DMS53 (cell line): ENCODE measurements at regions not wholly inside any gene's neighbourhood (a gene's known extent, or its start where the extent isn't known, plus 50 kb on each side); places are given as distances from the start of the nearest gene placed in this dataset.
"Not testable (repeated sequence)": the region's sequence is repeated elsewhere in the genome, so short reads cannot be mapped to it uniquely, and the experiment has no call there.

Experiments used
- DNase-seq: peaks from one replicate; lab custom pipeline; 2025; lab: John Stamatoyannopoulos, UW

DNA sequence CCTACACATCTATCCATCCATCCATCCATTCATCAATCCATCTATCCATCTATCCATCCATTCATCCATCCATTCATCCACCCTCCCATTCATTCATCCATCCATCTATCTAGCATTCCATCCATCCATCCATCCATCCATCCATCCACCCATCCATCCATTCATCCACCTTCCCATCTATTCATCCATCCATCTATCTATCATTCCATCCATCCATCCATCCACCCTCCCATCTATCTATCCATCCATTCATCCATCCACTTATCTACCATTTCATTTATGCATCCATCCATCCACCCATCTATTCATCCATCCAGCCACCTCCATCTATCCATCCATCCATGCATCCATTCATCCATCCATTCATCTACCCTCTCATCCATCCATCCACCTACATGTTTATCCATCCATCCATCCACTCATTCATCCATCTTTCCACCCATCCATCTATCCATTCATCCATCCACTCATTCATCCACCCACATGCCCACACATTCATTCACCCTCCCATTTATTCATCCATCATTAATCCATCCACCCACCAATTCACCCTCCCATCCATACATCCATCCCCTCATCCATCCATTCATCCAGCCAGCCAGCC is 258.5 kb downstream of the CRLF2 start:
- no peak for DNase-seq

DNA sequence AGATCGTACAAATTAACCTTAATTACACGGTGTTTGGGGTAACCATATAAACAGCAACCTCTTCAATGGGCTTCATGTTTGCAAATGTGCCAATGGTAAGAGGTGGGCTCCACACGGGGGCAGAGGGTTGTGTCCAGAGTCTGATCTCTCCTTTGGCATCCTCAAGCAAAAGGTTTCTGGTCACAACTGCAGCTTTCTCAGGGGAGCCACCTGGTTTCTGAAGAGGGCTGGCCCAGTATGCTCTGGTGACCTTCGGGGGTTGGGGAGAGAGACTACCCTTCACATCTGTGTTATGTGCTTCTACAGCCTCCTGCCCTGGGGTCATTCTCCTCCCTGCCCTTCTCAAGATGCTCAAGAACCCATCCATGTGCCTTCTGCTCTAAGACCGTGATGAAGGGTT is 259.6 kb downstream of the CRLF2 start:
- DNase-seq: no peak

DNA sequence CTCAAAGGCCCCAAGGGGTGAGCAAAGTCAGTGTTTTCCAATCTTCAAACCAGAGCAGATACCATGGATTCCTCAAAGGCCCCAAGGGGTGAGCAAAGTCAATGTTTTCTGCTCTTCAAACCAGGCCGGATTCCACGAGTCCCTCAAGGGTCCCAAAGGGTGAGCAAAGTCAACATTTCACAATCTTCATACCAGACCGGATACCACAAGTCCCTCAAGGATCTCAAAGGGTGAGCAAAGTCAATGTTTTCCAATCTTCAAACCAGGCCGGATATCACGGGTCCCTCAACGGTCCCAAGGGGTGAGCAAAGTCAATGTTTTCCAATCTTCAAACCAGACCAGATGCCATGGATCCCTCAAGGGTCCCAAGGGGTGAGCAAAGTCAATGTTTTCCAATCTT is 265.2 kb downstream of the CRLF2 start:
- DNase-seq: not testable (repeated sequence)

DNA sequence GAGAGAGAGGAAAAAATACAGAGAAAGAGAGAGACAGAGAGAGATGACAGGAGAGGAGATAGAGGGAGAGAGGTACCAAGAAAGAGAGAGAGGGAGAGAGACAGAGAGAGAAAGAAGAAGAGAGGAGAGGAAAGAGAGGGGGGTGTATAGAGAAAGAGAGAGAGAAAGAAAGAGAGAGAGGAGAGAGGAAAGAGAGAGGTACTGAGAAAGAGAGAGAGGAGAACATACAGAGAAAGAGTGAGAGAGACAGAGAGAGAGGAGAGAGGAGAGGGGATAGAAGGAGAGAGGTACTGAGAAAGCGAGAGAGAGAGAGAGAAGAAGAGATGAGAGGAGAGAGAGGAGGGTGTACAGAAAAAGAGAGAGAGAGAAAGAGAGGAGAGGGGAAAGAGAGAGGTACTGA is 269.4 kb downstream of the CRLF2 start:
- DNase-seq: no peak

DNA sequence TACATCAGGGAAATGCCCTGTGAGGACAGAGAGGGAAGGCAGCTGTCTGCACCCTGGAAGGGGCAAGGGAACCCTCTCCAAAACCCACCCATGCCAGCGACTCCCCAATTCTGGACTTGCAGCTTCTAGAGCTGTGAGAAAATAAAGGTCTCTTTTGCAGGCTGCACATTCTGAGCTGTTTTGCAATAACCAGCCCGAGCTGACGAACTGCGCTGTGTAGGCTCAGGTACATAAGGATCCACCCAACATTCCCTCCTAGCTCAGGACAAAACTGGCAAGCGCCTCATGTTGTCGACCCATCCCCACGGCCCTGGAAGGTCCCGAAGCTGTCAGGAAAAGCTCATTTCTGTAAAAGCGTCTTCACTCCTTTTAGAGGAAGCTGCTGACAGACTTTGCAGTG is 271.8 kb downstream of the CRLF2 start:
- DNase-seq: no peak

DNA sequence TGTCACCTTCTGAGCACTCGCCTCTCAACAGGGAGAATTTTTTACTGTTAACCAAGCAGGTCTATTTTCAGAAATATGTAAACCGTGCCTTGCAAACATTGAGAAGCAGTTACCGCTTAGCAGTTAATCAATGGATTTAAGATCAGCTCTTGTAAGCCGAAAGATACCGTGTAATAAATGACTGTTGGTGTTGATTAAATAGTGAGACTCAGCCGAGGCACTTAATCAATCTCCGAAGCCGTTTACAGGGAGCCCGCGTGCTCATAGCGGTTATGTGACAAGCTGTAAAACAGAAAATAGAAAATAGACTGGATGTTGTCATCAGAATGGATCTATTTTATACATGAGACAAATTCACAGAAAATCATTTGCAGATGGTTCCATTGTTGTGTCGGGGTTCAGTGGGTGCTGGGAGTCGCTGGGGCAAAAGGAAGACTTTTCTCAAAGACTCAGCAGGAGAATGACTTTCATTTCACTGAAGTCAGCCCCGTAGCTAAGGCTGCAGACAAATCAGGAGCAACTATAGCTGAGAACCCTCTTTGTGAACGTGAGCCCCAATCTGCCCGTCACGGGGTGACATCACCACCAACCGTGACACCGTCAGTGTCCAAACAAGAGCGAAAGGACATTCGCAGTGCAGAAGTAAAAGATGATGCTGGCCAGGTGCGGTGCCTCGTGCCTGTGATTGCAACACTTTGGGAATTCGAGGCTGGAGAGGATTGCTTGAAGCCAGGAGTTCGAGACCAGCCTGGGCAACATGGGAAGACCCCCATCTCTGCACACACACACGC is 275.3 kb downstream of the CRLF2 start:
- DNase-seq: no peak

DNA sequence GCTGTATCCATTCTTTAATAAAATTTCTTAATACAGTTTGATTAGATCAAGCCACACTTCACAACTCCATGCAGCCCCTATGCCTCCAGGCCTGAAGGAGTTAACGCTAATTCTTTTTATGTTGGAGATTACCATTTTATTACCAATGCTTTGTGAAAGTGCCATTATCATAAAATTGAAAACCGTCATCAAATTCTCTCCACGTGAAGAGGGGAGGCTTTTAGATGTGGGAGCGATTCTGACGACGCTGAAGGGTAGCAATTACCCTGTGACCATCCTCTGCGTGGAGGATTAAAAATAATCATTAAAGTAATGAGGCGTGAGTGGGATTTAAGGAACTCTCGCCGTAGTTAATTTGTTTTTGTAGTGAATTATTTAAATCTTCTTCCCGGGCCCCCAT is 278.8 kb downstream of the CRLF2 start:
- no peak for DNase-seq

DNA sequence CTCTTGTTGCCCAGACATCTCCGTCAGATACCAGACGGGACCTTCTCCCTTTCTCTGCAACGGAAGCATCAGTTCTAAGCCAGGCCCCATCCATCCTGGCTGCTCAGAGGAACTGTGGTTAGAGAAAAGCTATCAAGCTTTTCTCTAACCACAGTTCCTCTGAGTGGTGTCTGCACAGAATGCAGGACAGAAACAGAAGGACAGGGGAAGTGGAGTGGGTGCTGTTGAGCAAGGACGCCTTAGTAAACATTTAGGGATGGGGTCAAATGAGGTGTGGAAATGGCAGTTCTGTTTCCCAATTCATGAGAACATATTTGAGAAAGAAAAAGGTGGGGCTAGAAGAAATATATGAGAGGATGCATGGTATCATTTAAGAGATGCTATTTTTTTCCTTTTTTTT is 283.8 kb downstream of the CRLF2 start:
- DNase-seq: no peak

DNA sequence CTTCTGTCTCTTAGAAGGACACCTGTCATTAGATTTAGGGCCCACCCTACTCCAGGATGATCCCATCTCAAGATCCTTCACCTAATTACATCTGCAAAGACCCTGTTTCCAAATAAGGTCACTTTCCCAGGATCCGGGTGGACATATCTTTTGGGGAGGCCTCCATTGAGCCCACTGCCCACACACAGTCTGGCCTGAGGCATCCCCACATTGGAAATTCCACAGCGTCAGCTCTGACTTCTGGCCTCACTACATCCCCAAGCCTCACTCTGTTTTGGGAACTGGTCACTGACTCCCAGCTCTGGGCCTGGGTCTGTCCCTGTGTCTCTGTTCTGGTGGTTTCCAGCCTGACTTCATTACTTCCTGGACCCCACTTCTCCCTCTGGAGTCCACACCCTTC is 285.5 kb downstream of the CRLF2 start:
- no peak for DNase-seq

DNA sequence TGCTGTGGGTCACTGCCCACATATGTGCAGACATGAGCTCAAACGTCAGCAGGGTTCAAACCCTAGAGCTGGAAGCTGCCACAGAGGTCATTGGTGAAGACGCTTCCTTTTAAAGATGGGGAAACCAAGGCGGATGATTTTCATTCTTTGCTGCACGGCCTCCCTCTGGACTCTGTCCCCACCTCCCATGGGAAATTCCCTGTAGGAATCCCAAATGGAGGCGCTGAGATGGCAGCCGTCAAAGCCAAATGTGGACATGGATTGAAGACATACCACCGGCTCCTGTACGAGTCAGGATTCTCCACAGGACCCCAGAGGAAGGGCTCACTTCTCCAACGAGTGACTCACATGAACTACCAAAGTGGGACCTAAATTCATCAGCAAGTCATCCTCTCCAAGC is 286.4 kb downstream of the CRLF2 start:
- DNase-seq: no peak

DNA sequence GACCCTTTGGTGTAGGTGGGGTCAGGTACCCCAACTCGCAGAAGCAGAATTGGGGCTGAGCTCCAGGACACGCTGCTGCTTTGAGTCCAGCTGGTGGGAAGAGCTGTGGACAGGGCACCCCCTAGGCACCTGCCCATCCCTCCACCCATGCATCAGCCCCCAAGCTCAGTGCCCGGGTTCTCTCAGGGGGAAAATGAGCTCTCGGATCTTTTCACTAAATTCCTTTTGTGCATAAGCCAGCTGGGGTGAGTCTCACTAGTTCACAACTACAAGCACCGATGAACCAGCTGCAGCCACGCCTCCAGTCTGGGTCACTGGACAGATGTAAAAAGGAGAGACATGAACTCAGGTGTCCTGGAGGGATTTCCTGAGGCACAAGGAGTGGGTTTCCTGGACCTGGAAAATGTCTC is 286.8 kb downstream of the CRLF2 start:
- DNase-seq: no peak

DNA sequence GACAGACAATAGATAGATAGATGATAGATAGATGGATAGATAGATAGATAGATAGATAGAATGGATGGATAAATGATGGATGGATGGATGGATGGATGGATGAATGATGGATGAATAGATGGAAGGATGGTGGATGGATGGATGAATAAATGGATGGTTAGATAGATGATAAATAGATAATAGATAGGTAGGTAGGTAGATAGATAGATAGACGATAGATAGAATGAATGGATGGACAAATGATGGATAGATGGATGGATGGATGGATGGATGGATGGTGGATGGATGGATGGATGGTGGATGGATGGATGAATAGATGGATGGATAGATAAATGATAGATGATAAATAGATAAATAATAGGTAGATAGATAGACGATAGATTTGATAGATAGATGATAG is 287.4 kb downstream of the CRLF2 start:
- no peak for DNase-seq

DNA sequence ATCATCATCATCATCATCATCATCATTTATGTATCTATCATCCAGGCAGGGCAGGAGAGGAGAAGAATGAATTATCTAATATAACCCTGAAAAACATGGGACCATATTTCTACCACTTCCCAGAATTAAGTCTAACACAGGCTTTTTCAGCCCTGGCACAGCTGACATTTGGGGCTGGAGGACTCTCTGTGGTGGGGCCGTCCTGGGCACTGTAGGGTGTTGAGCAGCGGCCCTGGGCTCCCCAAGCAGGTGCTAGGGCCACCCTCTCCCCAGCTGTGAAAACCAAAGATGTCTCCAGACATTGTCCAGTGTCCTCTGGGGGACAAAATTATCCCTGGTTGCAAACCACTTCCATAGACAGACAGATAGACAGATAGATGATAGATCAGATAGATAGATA is 288.4 kb downstream of the CRLF2 start:
- no peak for DNase-seq

DNA sequence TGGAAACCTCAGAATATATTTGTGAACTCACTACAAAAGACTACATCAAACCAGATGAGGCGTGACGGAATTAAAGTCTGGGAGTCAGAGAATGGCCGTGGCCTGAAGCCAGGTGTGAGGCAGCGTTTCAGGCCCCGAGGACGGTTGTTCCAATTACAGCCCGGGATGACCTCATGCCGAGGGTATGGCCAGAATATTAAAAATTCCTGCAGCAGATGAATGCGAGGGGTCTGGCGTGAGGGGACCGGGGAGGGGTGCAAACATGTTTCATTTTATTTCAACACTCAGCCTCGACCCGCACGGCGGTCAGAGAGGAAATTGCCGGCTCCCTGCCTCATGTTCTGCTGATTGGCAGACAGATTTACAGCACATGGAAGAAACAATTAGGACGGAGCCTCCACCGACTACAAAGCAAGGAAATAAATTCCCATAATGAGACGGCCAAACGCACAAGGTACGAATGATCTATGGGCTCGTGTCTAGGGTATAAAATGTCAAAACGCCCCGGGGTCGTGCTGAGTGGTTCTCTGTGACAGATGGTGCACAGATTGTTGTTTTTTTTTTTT is 289.7 kb downstream of the SHOX start:
- DNase-seq: no peak

DNA sequence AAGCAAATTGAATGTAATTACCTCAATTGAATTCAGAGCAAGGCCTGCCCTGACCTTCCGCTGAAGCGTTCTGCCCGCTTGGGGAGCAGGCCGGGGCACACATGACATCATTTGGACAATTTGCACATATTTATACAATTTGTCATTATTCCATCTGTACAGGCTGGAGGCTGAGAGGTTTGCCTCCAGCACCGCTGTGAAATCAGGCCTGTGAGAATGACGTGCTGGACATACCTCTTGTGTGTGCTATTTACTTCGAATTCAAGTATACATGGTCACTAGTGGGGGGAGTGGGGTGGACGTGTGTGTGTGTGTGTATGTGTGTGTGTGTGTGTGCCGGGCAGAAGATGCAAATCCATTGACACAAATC is 285.6 kb downstream of the SHOX start:
- no peak for DNase-seq

DNA sequence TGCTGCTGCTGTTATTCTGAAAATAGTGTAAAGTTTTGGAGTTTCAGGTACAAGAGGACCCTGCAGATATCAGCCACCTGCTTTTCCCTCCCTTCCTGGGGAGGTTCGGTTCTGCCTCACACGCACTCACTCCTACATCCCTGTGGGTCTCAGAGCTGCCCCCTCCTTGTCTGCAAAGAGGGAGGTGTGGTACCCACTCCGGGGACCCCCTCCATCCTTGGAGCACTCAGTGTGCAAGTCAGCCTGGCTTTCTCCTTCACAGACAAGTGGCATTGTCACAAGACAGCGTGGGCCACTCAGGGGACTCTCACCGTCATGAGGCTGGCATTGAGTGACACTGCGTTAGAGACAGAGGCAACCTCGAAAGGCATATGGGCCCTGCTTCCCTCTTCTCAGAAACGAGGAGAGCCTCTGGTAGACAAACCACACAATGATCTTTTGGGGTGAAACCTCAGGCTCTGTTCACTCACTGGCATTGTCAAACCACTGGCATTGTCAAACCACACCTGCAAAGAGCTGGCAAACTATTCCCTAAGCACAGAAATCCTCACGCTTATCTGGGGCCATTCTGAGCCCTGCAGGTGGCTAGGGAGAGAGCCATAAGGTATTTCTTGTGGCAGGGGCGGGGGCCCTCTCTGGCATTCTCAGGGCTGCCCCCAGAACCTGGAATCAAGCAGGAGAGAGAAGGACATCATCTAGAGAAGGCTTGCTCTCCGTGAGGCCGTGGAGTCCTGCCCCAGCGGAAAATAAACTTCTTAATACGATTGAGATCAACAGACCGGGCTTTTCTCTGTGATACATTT is 285.0 kb downstream of the SHOX start:
- DNase-seq: no peak

DNA sequence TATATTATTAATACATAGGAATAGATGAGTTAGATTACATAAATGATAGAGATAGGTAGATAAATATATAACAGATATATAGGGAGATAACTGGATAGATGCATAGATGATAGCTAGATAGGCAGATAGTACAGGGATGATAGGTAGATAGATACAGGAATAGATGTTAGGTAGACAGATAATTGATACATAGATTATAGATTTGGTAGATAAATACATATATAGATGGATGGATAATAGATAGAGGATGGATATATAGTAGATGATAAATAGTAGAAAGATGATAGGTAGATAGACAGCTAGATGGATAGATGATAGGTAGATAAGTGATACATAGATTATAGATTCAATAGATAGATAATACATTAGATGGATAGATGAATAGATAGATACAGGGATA is 283.6 kb downstream of the SHOX start:
- DNase-seq: no peak

DNA sequence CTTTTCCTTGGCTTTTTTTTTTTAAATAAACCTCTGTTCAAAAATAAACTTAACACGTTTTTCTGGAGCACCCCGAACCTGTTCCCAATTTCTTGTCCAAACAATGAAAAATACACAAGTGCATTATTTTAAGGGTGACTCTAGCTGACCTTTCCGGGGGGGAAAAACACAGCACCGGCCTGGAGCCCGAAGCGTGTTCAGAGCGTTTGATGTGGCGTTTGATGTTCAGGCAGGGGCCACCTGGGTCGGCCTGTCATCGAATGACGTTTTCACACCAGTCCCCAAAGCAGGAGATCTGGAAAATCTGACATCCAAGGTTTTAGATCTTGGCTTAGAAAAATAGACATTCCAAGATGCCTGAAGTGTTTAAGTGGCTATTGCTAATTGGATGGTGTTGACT is 282.1 kb downstream of the SHOX start:
- no peak for DNase-seq

DNA sequence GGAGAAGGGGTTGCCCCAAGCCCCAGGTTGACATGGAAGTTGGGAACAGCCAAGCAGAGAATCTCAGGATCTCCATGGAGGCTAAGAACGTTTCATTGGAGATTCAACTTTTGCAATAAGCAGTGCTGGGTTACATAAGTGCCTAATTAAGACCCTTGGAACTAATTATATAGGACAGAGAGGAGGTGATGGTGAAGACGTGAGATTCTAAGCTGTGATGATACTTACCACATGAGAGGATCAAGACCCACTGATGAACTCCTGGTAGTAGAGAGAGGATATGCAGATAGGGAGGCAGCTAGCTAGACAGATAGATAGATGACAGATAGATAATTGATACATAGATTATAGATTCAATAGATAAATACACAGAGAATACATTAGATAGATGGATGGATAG is 278.5 kb downstream of the SHOX start:
- DNase-seq: not testable (repeated sequence)

DNA sequence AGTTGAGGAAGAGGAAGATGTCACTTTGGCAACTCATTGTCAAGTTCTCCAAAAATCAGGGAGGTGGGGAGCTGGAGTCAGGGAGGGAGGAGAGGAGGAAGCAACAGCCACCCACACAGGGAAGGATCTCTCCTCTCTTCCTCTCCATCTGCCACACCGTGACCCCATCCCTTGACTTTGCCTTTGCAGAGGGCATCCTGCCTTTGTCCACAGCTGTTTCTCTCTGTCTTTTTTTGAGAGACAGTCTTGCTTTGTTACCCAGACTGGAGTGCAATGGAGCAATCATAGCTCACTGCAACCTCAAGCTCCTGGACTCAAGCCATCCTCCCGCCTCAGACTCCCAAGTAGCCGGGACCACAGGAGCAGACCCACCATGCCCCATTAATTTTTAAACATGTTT is 276.0 kb downstream of the SHOX start:
- DNase-seq: no peak

DNA sequence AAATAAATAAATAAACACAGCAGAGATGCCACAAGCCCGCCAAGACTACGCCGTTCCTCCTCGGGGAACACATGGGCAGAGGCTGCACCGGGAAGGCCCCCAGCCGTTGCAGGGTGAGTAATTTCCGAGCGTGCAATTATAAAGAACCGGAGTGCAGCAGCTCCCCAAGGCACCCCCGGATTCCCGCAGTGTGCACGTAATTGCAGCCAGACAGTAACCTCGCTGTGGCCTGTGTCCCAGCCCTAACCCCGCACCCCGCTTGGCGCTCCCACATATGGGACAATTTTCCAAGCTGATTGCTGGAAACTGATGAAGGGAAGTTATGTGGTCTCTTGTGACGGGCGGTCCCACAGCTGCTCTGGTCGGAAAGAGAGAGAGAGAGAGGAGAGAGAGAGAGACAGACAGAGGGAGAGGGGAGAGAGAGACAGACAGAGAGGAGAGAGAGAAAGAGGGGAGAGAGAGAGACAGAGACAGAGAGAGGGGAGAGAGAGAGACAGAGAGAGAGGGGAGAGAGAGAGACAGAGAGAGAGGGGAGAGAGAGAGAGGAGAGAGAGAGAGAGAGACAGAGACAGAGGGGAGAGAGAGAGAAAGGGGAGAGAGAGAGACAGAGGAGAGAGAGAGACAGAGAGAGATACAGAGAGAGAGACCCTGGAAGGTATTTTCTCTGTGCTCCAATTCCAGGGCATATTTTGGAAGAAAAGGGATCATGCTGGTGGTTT is 275.4 kb downstream of the SHOX start:
- no peak for DNase-seq

DNA sequence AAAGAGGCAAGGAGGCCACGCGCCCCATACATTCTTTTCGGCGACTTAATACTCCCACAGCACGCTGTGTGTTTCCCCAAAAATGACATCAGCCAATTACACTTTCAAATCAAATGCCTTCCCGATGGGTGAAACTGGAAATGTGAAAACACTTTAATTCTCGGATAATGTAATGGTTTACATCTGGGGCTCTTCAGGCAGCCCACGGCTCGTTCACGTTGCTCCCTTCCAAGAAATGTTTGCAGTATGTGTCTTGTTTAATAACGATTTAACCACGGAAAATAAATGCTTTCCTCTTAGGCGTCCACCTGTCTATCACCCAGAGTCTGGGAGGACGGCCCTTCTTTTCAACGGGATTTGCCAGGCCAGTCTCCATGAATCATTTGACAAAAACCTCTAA is 272.5 kb downstream of the SHOX start:
- no peak for DNase-seq
